ENCODE measurements at regions not wholly inside any gene's neighbourhood (a gene's known extent, or its start where the extent isn't known, plus 50 kb on each side); places are given as distances from the start of the nearest gene placed in this dataset.

- no peak overlapping the region for H3K27ac ChIP-seq (ENCODE audit: extremely low read depth, low read depth, low read length)
- H3K36me3 ChIP-seq (ENCODE audit: control insufficient read depth in 2 of 2, insufficient read depth in 1 of 2, low read length in 2 of 2): no peaks in the 10 kb centered on the region
- no peaks in the 10 kb centered on the region for H3K4me1 ChIP-seq (ENCODE audit: control insufficient read depth, insufficient read depth, low read length)
- no peak overlapping the region for H3K4me3 ChIP-seq (ENCODE audit: low read depth, low read length)
- ChIA-PET POLR2A (no interaction called here), CTCF (no interaction called here)
- TF ChIP-seq ZNF473 (tag by site-specific recombination; IDR thresholded peaks at IDR 0.05) (no peak), GFI1B (tag by site-specific recombination; IDR thresholded peaks at IDR 0.05) (no peak), ZNF274 (IDR thresholded peaks at IDR 0.05; ENCODE audit: low read length) (no peak), ZNF274 (tag by site-specific recombination; IDR thresholded peaks at IDR 0.05; ENCODE audit: borderline replicate concordance) (no peak), ZNF214 (tag by site-specific recombination; IDR thresholded peaks at IDR 0.05; ENCODE audit: borderline replicate concordance) (no peak), ZNF24 (tag by site-specific recombination; IDR thresholded peaks at IDR 0.05) (no peak), ZNF398 (tag by site-specific recombination; IDR thresholded peaks at IDR 0.05) (no peak), ZNF707 (tag by site-specific recombination; IDR thresholded peaks at IDR 0.05) (no peak), KLF7 (tag by site-specific recombination; IDR thresholded peaks at IDR 0.05; ENCODE audit: borderline replicate concordance) (no peak), ZNF266 (tag by site-specific recombination; IDR thresholded peaks at IDR 0.05; ENCODE audit: low read depth) (no peak), PATZ1 (tag by site-specific recombination; IDR thresholded peaks at IDR 0.05) (no peak), KLF10 (tag by site-specific recombination; IDR thresholded peaks at IDR 0.05) (no peak), REPIN1 (tag by site-specific recombination; IDR thresholded peaks at IDR 0.05; ENCODE audit: low read depth) (no peak), ZFP41 (tag by site-specific recombination; IDR thresholded peaks at IDR 0.05; ENCODE audit: borderline replicate concordance) (no peak), ZFP3 (tag by site-specific recombination; IDR thresholded peaks at IDR 0.05; ENCODE audit: low read depth) (no peak), ZNF302 (tag by site-specific recombination; IDR thresholded peaks at IDR 0.05; ENCODE audit: low read depth) (no peak), ZBTB20 (tag by site-specific recombination; IDR thresholded peaks at IDR 0.05) (no peak), ZNF23 (tag by site-specific recombination; IDR thresholded peaks at IDR 0.05; ENCODE audit: borderline replicate concordance) (no peak), AEBP2 (tag by site-specific recombination; IDR thresholded peaks at IDR 0.05; ENCODE audit: borderline replicate concordance) (no peak), YY2 (tag by site-specific recombination; IDR thresholded peaks at IDR 0.05) (no peak)
- no peaks in the 10 kb centered on the region for H3K9me3 ChIP-seq (ENCODE audit: control insufficient read depth, insufficient read depth, low read depth, low read length)
Observed at GRCh38 chr9:12085399-12085798, 607.8 kb upstream of the TYRP1 start.

GRCh38 chr9:12091865-12092527 is 601.2 kb upstream of the TYRP1 start:
- no peaks in the 10 kb centered on the region for H3K36me3 ChIP-seq (ENCODE audit: control insufficient read depth in 2 of 2, insufficient read depth in 1 of 2, low read length in 2 of 2)
- CTCF ChIA-PET: no interaction called here
- no peak overlapping the region for H3K27ac ChIP-seq (ENCODE audit: extremely low read depth, low read depth, low read length)
- H3K4me1 ChIP-seq (ENCODE audit: control insufficient read depth, insufficient read depth, low read length): no peaks in the 10 kb centered on the region
- H3K9me3 ChIP-seq (ENCODE audit: control insufficient read depth, insufficient read depth, low read depth, low read length): no peaks in the 10 kb centered on the region
- TF ChIP-seq TCF7L2 (IDR thresholded peaks at IDR 0.05; ENCODE audit: borderline replicate concordance, low read depth, low read length) (no peak), ZNF837 (tag by site-specific recombination; IDR thresholded peaks at IDR 0.05) (no peak), ZNF221 (tag by site-specific recombination; IDR thresholded peaks at IDR 0.05; ENCODE audit: borderline replicate concordance) (no peak), ZBTB21 (tag by site-specific recombination; IDR thresholded peaks at IDR 0.05) (no peak), ZNF292 (tag by site-specific recombination; IDR thresholded peaks at IDR 0.05; ENCODE audit: borderline replicate concordance, low read depth) (no peak), ZNF654 (tag by site-specific recombination; IDR thresholded peaks at IDR 0.05; ENCODE audit: low read depth) (no peak), ZBTB10 (tag by site-specific recombination; IDR thresholded peaks at IDR 0.05) (no peak), ZNF670 (tag by site-specific recombination; IDR thresholded peaks at IDR 0.05; ENCODE audit: low read depth) (no peak), ZNF561 (tag by site-specific recombination; IDR thresholded peaks at IDR 0.05; ENCODE audit: borderline replicate concordance) (no peak)
- POLR2A ChIA-PET: no interaction called here
- no peak overlapping the region for H3K4me3 ChIP-seq (ENCODE audit: low read depth, low read length)

Measured in HEK293 (cell line).